NCI-H1092 treated with DMSO at 0.1 percent for 48 hours (cell line): ENCODE measurements at regions not wholly inside any gene's neighbourhood (a gene's known extent, or its start where the extent isn't known, plus 50 kb on each side); places are given as distances from the start of the nearest gene placed in this dataset.
"Not testable (repeated sequence)": the region's sequence is repeated elsewhere in the genome, so short reads cannot be mapped to it uniquely, and the experiment has no call there.

ENCODE experiments used
- DNase-seq: peaks from one replicate; lab custom pipeline; 2025; lab: John Stamatoyannopoulos, UW

GRCh38 chr16:52729731-52730130 lies 182.8 kb upstream of the TOX3 start:
- no peak for DNase-seq

DNA sequence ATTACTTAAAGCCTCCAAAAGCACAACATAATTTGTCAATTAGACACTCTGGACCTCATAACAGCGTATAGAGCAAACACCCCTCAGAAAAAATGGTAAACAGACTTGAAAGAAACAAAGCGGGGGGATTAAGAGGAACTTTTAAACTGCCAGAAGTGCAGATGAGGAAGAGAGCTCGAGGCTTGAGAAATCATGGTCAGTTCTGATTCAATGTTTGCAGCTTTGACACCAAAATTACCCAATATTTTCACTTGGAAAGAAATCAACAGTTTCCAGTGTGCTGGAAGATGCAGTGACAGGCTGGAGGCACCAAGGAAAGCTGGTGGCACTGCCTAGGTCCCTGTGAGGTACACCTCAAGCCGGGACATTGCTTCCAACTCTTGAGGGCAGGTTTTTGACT lies 180.9 kb upstream of the TOX3 start:
- no peak for DNase-seq

DNA sequence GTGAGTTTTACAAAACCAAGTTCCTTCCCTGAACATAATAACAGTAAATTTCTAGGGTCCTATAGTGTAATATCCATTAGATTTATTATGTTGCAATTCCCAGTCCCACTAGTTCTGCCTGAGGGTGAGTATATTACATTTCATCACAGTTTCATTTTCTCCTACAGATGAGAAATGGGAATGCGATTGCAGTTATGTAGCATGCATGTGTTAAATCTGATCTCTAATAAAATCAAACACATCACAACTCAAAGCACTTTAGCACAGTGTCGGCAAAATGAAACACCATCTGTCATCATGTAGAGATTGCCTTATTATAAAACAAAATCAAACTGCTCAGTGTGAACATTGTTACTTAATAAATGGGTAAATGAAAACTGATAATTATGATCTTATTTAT lies 180.5 kb upstream of the TOX3 start:
- no peak for DNase-seq

- no peak for DNase-seq
These were observed 178.5 kb upstream of the TOX3 start for GRCh38 chr16:52725461-52725860.

- no peak for DNase-seq
These were observed 178.1 kb upstream of the TOX3 start for GRCh38 chr16:52725043-52725442.

DNA sequence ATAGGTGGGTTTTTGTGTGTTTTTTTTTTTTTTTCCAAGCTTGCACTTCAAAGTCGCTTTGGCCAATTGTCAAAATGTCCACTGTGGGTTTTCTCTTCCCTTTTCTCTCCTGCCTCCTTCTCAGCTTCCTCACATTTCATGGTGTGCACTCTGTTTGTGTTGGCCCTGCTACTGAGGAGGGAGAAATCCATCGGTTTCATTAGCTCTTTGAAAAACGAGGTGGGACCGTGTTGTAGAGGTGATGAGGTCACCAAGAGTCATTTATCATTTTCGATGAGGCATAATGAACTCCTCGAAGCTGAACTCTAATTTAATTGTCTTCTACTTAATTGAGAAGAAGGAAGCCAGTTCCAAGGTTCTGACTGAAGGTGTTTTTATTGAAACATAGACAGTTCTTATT lies 174.4 kb upstream of the TOX3 start:
- no peak for DNase-seq

DNA sequence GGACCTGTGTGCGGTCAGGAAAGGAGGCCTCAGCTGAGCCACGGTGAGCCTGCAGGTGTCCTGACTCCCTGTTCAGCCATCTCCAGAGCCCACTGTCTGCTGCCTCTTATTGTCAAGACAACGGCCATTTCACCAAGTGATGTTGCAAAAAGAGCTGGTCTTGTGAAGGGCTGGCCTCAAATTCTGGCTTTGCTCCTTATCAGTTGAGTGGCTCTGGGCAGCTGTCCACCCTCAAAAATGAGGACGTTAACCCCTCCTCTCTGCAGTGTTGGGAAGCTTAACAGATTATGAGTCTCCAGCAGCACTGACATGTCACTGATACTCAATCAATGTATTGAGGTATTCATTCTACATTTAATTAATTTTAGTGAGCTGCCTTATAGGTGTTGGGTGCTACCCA lies 171.1 kb upstream of the TOX3 start:
- no peak for DNase-seq

DNA sequence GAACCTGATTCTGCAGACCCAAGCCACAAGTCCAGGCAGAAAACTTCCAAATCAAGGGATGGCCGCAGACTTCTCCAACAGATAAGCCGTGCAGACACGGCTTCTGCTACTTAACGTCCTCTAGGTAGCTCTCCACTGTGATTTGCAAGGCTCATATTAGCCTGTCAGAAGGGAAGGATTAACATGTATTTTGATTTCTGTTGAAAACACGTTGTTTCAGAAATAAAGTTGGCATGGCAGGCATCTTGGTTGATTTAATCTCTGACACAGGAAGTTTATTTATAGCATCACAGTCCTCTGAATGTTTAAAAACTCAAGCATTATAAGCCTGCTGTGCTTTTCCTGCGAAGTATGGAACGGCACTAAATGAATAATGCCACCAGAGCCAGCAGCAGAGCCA lies 166.8 kb upstream of the TOX3 start:
- no peak for DNase-seq

DNA sequence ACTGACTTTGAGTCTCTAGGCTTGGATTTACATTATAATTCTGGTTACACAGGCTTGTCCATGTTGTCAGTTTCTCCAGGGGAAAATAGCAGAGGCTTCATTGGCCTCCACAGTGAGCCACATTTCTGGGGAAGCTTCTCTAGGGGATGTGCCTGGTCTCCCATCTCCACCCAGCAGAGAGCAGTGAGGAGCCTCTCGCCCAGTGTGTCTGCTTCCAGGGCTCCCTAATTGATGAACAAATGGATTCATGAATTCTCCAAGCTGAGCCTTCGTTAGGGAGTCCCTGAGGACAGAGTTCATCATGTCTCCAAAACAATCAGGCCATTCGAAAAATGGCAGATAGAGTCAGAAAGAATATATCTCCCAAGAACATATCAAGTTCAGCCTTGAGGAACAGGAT lies 162.4 kb upstream of the TOX3 start:
- DNase-seq: no peak

- DNase-seq: no peak
These were observed 161.5 kb upstream of the TOX3 start for GRCh38 chr16:52708476-52708875.

DNA sequence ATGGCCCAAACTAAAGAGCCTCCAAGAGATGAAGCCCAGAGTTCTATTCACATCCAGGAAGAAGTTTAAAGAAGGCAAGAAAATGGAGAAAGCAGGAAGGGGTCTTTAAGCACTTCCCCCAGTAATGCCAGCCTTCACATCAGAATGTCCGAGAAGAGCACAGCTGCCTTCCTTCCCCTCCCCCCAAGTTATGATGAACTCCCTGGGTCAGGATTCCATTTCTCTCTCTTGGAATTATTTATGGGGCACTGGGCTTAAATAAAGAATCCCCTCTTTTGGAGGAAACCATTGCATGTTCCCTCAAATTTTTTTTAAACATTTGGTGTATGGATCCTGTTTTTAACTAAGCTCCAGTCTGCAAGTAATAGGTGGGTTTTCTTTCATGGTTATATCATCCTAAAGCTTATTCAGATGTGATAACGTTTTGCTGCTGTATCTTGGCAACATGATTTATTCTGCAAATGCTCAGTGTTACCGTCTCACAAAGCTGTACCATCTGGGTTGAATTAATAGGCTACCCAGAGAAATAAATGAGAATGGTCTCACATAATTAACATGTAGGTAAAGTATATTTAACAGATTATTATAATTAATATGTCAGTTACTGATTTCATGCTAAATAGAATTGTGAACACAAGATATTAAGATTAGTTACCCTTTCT lies 160.9 kb upstream of the TOX3 start:
- no peak for DNase-seq

DNA sequence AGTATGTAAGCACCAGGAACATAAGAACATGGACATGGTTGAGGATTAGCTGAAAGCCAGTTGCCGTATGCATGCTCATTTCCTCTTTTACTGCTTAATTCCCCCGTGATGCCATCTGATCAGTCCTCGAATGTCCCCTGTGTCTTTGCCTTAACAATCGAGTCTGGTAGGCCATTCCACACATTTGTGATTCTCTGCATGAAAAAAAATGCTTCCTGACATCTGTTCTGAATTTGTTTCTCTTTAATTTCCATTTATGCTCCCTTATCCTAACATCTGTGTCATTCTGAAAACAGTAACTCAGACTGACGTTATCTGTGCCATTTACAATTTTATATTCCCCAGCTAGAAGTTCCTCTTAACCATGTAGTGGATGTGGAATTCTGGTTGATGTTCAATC lies 158.2 kb upstream of the TOX3 start:
- DNase-seq: no peak

- DNase-seq: no peak
These were observed 151.0 kb upstream of the TOX3 start for GRCh38 chr16:52697971-52698370.

GRCh38 chr16:52696126-52696525 lies 149.2 kb upstream of the TOX3 start:
- DNase-seq: no peak

- DNase-seq: no peak
These were observed 143.5 kb upstream of the TOX3 start for GRCh38 chr16:52690468-52690867.

GRCh38 chr16:52680993-52681392 lies 134.1 kb upstream of the TOX3 start:
- DNase-seq: peak; percentile 17

GRCh38 chr16:52677501-52677900 lies 130.6 kb upstream of the TOX3 start:
- DNase-seq: peak; percentile 13

GRCh38 chr16:52676959-52677358 lies 130.0 kb upstream of the TOX3 start:
- DNase-seq: no peak

DNA sequence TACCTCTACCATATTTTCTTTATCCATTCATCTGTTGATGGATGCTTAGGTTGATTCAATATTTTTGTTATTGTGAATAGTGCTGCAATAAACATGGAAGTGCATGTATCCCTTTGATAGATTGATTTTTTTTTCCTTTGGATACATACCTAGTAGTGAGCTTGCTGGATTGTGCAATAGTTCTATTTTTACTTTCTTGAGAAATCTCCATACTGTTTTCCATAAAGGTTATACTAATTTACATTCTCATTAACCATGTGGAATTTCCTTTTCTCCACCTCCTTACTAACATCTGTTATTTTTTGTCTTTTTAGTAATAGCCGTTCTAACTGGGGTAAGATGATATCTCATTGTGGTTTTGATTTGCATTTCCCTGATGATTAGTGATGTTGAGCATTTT lies 124.6 kb upstream of the TOX3 start:
- DNase-seq: no peak

- DNase-seq: no peak
These were observed 111.0 kb upstream of the TOX3 start for GRCh38 chr16:52657924-52658323.

DNA sequence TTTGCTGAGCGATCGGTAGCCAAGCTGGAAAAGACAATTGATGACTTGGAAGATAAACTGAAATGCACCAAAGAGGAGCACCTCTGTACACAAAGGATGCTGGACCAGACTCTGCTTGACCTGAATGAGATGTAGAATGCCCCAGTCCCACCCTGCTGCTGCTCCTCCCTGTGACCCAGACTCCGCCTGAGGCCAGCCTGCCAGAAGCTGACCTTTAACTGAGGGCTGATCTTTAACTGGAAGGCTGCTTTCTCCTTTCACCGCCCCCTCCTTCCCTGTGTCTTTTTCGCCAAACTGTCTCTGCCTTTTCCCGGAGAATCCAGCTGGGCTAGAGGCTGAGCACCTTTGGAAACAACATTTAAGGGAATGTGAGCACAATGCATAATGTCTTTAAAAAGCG lies 109.0 kb upstream of the TOX3 start:
- DNase-seq: not testable (repeated sequence)

- DNase-seq: not testable (repeated sequence)
These were observed 108.2 kb upstream of the TOX3 start for GRCh38 chr16:52655156-52655555.

DNA sequence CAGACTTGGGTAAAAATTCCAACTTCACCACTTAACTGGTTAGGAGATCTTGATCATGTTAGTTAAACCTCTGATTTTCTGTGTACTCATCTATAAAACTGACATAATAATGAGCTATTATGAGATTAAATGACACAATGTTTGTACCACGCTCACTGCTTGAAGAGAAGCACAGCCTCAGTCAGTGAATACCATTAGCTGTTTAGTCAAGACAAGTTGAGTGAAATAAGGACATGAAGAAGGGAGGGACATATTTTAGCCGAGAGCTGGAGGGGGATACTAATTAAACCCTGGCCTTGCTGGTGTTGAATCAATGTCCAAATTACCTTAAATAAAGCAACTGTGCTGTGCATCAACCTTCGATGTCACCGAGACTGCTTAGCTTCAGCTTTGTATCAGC lies 105.1 kb upstream of the TOX3 start:
- no peak for DNase-seq

DNA sequence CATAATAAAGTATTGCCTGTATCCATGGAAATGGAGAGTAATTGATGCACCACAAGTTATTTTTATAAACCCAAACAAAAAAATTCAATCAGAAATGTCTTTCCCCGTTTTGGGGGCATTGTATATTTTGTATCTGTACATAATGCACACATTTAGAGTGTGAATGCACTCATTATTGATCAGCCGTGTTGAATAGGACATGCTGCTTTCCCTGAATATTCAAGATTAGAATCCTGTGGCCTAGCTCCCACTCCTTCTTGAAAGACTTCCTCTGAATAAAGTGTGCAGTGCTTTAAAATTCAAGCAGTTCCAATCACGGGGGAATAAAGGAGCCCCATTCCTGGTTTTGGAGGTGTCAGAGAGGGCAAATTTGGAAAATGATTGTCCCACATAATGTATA lies 103.8 kb upstream of the TOX3 start:
- no peak for DNase-seq

GRCh38 chr16:52650318-52650717 lies 103.4 kb upstream of the TOX3 start:
- no peak for DNase-seq
